Stomach (tissue), 8 donors: ENCODE measurements at regions not wholly inside any gene's neighbourhood (a gene's known extent, or its start where the extent isn't known, plus 50 kb on each side); places are given as distances from the start of the nearest gene placed in this dataset.

Experiments
- DNase-seq, 2 donors: peaks; one replicate each; pipeline versions ENCODE4 v3.0.0 to v3.0.0-alpha.2; 2013 to 2019
- H3K27ac ChIP-seq, 5 donors: fragments of 200-600 bp in 4 of 5; sonication (generic) in 4 of 5; one replicate each; pipeline ENCODE4 v1.5.1; 2013 to 2019; ENCODE audit warnings: mild to moderate bottlenecking in 1 of 5, moderate library complexity in 1 of 5
- H3K27me3 ChIP-seq, 3 donors: fragments of 200-600 bp; sonication (generic); one replicate each; pipeline ENCODE4 v1.5.1; 2017 to 2019; ENCODE audit warnings: mixed run types in 1 of 3
- H3K36me3 ChIP-seq, 4 donors: fragments of 200-600 bp; sonication (generic); 1 replicate in 3 of 4; 2 replicates in 1 of 4; pipeline ENCODE4 v1.5.1; 2016 to 2019
- H3K4me1 ChIP-seq, 4 donors: fragments of 200-600 bp; sonication (generic); one replicate each; pipeline ENCODE4 v1.5.1; 2016 to 2019
- H3K4me3 ChIP-seq, 4 donors: fragments of 200-600 bp; sonication (generic) in 3 of 4; one replicate each; pipeline ENCODE4 v1.5.1; 2016 to 2019; ENCODE audit warnings: mild to moderate bottlenecking in 1 of 4
- H3K9me3 ChIP-seq, 4 donors: fragments of 200-600 bp; sonication (generic); one replicate each; pipeline ENCODE4 v1.5.1; 2016 to 2019
- CTCF ChIP-seq, 7 experiments: fragments of 450-650 bp in 4 of 7; fragments of 200-600 bp in 3 of 7; sonication (generic) in 3 of 7; IDR thresholded peaks; one replicate each; pipeline ENCODE4 v1.5.1; 2016 to 2019; ENCODE audit warnings: antibody characterized with exemption in 7 of 7, control low read depth in 2 of 7, mild to moderate bottlenecking in 1 of 7
- EP300 ChIP-seq: sonication (generic); formaldehyde crosslinking; IDR thresholded peaks from one replicate; pipeline ENCODE4 v1.6.1; 2017; ENCODE audit warnings: antibody characterized with exemption
- POLR2A ChIP-seq, 4 donors: fragments of 450-650 bp; IDR thresholded peaks; one replicate each; pipeline ENCODE4 v1.6.1; 2016; ENCODE audit warnings: antibody characterized with exemption in 4 of 4, control low read depth in 2 of 4, mild to moderate bottlenecking in 1 of 4, moderate library complexity in 1 of 4
- POLR2AphosphoS5 ChIP-seq, 3 donors: sonication (generic); formaldehyde crosslinking; IDR thresholded peaks; one replicate each; pipeline ENCODE4 v1.6.1; 2016; ENCODE audit warnings: antibody characterized with exemption in 3 of 3
- WGBS, 5 donors: extraction: QIAGEN DNeasy Blood & Tissue Kit in 3 of 5; methylation state at CpG; one replicate each; pipeline versions ENCODE4 v1.1.5 to v1.1.7; 2013 to 2018; 5-methylcytosine and 5-hydroxymethylcytosine counted together
- intact Hi-C: fragments of 100-400 bp; cut with DNase I; formaldehyde crosslinking; loops from one replicate; pipeline ENCODE4 v1.15.1; 2023; ENCODE audit warnings: low total_unique reads
- donor health status: healthy with polysubstance abuse.
- donor health status: Bipolar disorder and iron deficiency.
- donor health status: healthy.

GRCh38 chr4:20378181-20378580 lies 126.5 kb downstream of the SLIT2 start:
- TF ChIP-seq EP300 = no peak
- TF ChIP-seq POLR2AphosphoS5 (IDR thresholded peaks at IDR 0.05) = no peak
- no peak overlapping the region for H3K4me3 ChIP-seq
- H3K27ac ChIP-seq = no peak overlapping the region
- H3K27me3 ChIP-seq = no peaks in the 10 kb centered on the region
- no peaks in the 10 kb centered on the region for H3K36me3 ChIP-seq
- WGBS, 5 donors = 68 to 75% (median 70%) methylated on average over 1 of the region's 1 CpG
- H3K4me1 ChIP-seq = no peaks in the 10 kb centered on the region
- H3K9me3 ChIP-seq = no peaks in the 10 kb centered on the region
- intact Hi-C loops = no loop called here
- DNase-seq = no peak

- Histone ChIP-seq H3K27ac (no peak overlapping the region), H3K9me3 (no peaks in the 10 kb centered on the region), H3K4me1 (no peaks in the 10 kb centered on the region), H3K27me3 (no peaks in the 10 kb centered on the region), H3K4me3 (no peak overlapping the region), H3K36me3 (no peaks in the 10 kb centered on the region)
- WGBS, 5 donors = 90 to 94% (median 91%) methylated on average over 9 of the region's 9 CpGs
- DNase-seq = no peak
- no peak for TF ChIP-seq CTCF (IDR thresholded peaks at IDR 0.05)
- no peak for TF ChIP-seq POLR2AphosphoS5 (IDR thresholded peaks at IDR 0.05)
- TF ChIP-seq POLR2A (IDR thresholded peaks at IDR 0.05) = no peak
- no peak for TF ChIP-seq EP300
- intact Hi-C loops = no loop called here
Measured at GRCh38 chr4:20381005-20381404, 129.3 kb downstream of the SLIT2 start.

- Histone ChIP-seq H3K4me1 (no peaks in the 10 kb centered on the region), H3K27me3 (no peaks in the 10 kb centered on the region), H3K9me3 (no peaks in the 10 kb centered on the region), H3K4me3 (no peak overlapping the region), H3K27ac (no peak overlapping the region), H3K36me3 (no peaks in the 10 kb centered on the region)
- intact Hi-C loops = no loop called here
- no peak for TF ChIP-seq CTCF (IDR thresholded peaks at IDR 0.05)
- no peak for TF ChIP-seq POLR2A (IDR thresholded peaks at IDR 0.05)
- no peak for TF ChIP-seq POLR2AphosphoS5 (IDR thresholded peaks at IDR 0.05)
- no peak for TF ChIP-seq EP300
- no peak for DNase-seq
Measured at GRCh38 chr4:20383283-20383682, 131.6 kb downstream of the SLIT2 start.

GRCh38 chr4:20383969-20384368 lies 132.3 kb downstream of the SLIT2 start:
- H3K36me3 ChIP-seq = no peaks in the 10 kb centered on the region
- H3K4me1 ChIP-seq = no peaks in the 10 kb centered on the region
- intact Hi-C loops = no loop called here
- TF ChIP-seq POLR2A (IDR thresholded peaks at IDR 0.05) (no peak), POLR2AphosphoS5 (IDR thresholded peaks at IDR 0.05) (no peak), CTCF (IDR thresholded peaks at IDR 0.05) (no peak), EP300 (no peak)
- no peak for DNase-seq
- no peak overlapping the region for H3K27ac ChIP-seq
- H3K9me3 ChIP-seq = no peaks in the 10 kb centered on the region
- no peaks in the 10 kb centered on the region for H3K27me3 ChIP-seq
- no peak overlapping the region for H3K4me3 ChIP-seq

- TF ChIP-seq CTCF (IDR thresholded peaks at IDR 0.05) = no peak
- no peak overlapping the region for H3K27ac ChIP-seq
- H3K4me3 ChIP-seq = no peak overlapping the region
- H3K36me3 ChIP-seq = no peaks in the 10 kb centered on the region
- 70 to 80% (median 75%) methylated on average over 5 of the region's 5 CpGs for WGBS, 5 donors
- intact Hi-C loops = no loop called here
- no peak for DNase-seq
- no peaks in the 10 kb centered on the region for H3K4me1 ChIP-seq
- no peaks in the 10 kb centered on the region for H3K9me3 ChIP-seq
- H3K27me3 ChIP-seq = no peaks in the 10 kb centered on the region
Measured at GRCh38 chr4:20384456-20384855, 132.8 kb downstream of the SLIT2 start.
